Peyer's patch (tissue), 2 donors: ENCODE measurements at regions not wholly inside any gene's neighbourhood (a gene's known extent, or its start where the extent isn't known, plus 50 kb on each side); places are given as distances from the start of the nearest gene placed in this dataset.

Experiments
- small RNA-seq, 2 donors: library from RNA; depleted of rRNA; stranded (forward); fragments of <200 nt; gene quantifications; one replicate each; pipeline ENCODE3, GENCODE V24; 2016

Small RNAs in the stretch of these regions (small RNA-seq; reads per million reads assigned to genes)
- gene AL359999.1: 0 reads per million in 2 donors
